GM06990 (cell line): ENCODE measurements at regions not wholly inside any gene's neighbourhood (a gene's known extent, or its start where the extent isn't known, plus 50 kb on each side); places are given as distances from the start of the nearest gene placed in this dataset.

ENCODE experiments used
- DNase-seq: peaks from one replicate; pipeline ENCODE4 v3.0.0-alpha.2; 2011; ENCODE audit not compliant: insufficient read length; ENCODE audit errors: extremely low read depth
- H3K27me3 ChIP-seq: replicated peaks from 2 replicates; pipeline ENCODE4 v1.6.0; 2011; ENCODE audit warnings: low read length; ENCODE audit not compliant: control insufficient read depth, insufficient read depth
- H3K36me3 ChIP-seq: 2 replicates; pipeline ENCODE4 v1.5.1; 2011; ENCODE audit warnings: low read length; ENCODE audit not compliant: control insufficient read depth, insufficient read depth
- H3K4me3 ChIP-seq: replicated peaks from 2 replicates; pipeline ENCODE4 v1.5.1; 2011; ENCODE audit warnings: low read depth, mild to moderate bottlenecking, control low read depth, low read length
- CTCF ChIP-seq: IDR thresholded peaks from 2 replicates; pipeline ENCODE4 v1.5.1; 2011; ENCODE audit warnings: low read length, control low read depth, mild to moderate bottlenecking, inconsistent platforms; ENCODE audit not compliant: insufficient read depth, poor library complexity, severe bottlenecking

DNA sequence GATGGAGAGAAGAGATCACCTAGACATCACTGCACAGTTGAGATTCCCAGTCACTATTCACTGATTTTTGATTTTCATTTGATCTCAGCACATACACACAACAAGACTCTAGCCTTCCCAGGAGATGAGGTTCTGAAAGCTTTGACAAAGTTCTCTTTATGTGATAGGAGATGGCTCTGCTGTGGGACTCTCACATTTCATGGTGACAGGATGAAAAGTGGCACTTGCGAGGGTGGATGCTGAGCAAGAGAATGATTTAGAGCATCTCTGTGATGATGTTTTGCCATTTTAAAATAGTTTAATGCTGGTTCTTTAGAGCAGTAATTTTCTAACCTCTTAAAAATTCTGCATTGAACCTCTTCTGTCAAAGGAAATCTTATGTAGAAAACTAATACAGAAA, 113.3 kb upstream of the CA10 start:
- DNase-seq, result no peak
- TF ChIP-seq CTCF, result no peak
- H3K4me3 ChIP-seq, result no peak overlapping the region
- no peaks in the 10 kb centered on the region for H3K36me3 ChIP-seq
- no peaks in the 10 kb centered on the region for H3K27me3 ChIP-seq

DNA sequence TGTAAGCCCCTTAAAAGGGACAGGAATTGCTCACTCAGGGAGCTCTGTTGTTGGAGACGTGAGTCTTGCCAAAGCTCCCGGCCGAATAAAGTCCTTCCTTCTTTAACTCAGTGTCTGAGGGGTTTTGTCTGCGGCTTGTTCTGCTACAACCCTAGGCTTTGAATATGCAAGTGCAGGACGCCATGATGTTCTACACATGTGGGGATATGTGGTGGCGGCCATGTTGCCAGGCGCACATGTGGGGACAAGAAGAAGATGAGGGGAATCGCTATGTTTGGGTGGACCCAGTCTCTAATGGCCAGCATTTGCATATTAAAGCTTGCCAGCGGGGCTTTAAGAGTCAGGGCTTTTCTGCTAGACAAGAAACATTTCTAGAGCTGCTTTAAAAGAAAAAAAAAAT, 96.8 kb upstream of the CA10 start:
- Histone ChIP-seq H3K27me3 (no peaks in the 10 kb centered on the region), H3K36me3 (no peaks in the 10 kb centered on the region), H3K4me3 (no peak overlapping the region)
- TF ChIP-seq CTCF, result no peak
- no peak for DNase-seq

- no peak for TF ChIP-seq CTCF
- Histone ChIP-seq H3K4me3 (no peak overlapping the region), H3K27me3 (no peaks in the 10 kb centered on the region), H3K36me3 (no peaks in the 10 kb centered on the region)
- DNase-seq, result no peak
Observed at GRCh38 chr17:52244689-52245088, 86.2 kb upstream of the CA10 start.

DNA sequence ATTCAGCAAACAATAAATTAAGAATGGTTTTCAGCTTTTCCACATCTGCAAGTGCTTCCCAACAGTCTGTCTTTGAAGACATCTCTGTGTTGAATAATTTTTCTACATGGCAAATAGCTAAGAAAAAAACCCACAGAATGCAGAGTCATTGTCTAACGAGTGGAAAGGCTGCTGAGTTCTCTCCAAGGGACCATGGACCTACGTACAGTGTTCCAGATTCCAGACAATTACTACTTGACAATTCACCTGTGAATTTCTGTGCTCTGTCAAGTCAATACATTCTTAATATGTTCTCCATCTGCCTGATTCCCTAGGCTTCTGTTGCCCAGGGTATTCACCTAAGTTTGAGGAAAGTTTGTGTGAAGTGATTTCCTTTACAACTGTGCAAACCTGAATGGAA, 83.8 kb upstream of the CA10 start:
- no peak for TF ChIP-seq CTCF
- no peak for DNase-seq
- Histone ChIP-seq H3K36me3 (no peaks in the 10 kb centered on the region), H3K4me3 (no peak overlapping the region), H3K27me3 (no peaks in the 10 kb centered on the region)

GRCh38 chr17:52237151-52237550, 78.6 kb upstream of the CA10 start:
- no peak for TF ChIP-seq CTCF
- DNase-seq, result no peak
- no peaks in the 10 kb centered on the region for H3K27me3 ChIP-seq

GRCh38 chr17:52235516-52235915, 77.0 kb upstream of the CA10 start:
- no peak overlapping the region for H3K4me3 ChIP-seq
- no peaks in the 10 kb centered on the region for H3K27me3 ChIP-seq
- no peak for TF ChIP-seq CTCF
- H3K36me3 ChIP-seq, result no peaks in the 10 kb centered on the region
- no peak for DNase-seq

More at GRCh38 chr17:52237151-52237550, 78.6 kb upstream of the CA10 start:
- H3K36me3 ChIP-seq, result no peaks in the 10 kb centered on the region
- no peak overlapping the region for H3K4me3 ChIP-seq
